ENCODE measurements at regions not wholly inside any gene's neighbourhood (a gene's known extent, or its start where the extent isn't known, plus 50 kb on each side); places are given as distances from the start of the nearest gene placed in this dataset.

- TF ChIP-seq, protein P1, sequence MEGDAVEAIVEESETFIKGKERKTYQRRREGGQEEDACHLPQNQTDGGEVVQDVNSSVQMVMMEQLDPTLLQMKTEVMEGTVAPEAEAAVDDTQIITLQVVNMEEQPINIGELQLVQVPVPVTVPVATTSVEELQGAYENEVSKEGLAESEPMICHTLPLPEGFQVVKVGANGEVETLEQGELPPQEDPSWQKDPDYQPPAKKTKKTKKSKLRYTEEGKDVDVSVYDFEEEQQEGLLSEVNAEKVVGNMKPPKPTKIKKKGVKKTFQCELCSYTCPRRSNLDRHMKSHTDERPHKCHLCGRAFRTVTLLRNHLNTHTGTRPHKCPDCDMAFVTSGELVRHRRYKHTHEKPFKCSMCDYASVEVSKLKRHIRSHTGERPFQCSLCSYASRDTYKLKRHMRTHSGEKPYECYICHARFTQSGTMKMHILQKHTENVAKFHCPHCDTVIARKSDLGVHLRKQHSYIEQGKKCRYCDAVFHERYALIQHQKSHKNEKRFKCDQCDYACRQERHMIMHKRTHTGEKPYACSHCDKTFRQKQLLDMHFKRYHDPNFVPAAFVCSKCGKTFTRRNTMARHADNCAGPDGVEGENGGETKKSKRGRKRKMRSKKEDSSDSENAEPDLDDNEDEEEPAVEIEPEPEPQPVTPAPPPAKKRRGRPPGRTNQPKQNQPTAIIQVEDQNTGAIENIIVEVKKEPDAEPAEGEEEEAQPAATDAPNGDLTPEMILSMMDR (IDR thresholded peaks at IDR 0.05; ENCODE audit: low read depth, low read length, poor library complexity, severe bottlenecking), result no peak
- TF ChIP-seq EZH2phosphoT487 (IDR thresholded peaks at IDR 0.05; ENCODE audit: borderline replicate concordance, low read length), result no peak
Measured at GRCh38 chr4:135724421-135724820, 1522.8 kb upstream of the PABPC4L start.
